GM21515 (cell line): ENCODE measurements at regions not wholly inside any gene's neighbourhood (a gene's known extent, or its start where the extent isn't known, plus 50 kb on each side); places are given as distances from the start of the nearest gene placed in this dataset.

ENCODE experiments used
- ATAC-seq: cut with Tn5 transposase; IDR thresholded peaks from one replicate; pipeline ENCODE4 v1.9.1; 2021; ENCODE audit not compliant: unreplicated experiment

- no peak for ATAC-seq
These were observed 542.5 kb downstream of the TLE4 start for GRCh38 chr9:80114241-80114640.

GRCh38 chr9:80107931-80108660, 536.3 kb downstream of the TLE4 start:
- no peak for ATAC-seq

- ATAC-seq: no peak
These were observed 525.7 kb downstream of the TLE4 start for GRCh38 chr9:80097476-80097875.

GRCh38 chr9:80094176-80094771, 522.5 kb downstream of the TLE4 start:
- peak; percentile 69 for ATAC-seq

GRCh38 chr9:80093695-80094094, 521.9 kb downstream of the TLE4 start:
- ATAC-seq: no peak

- no peak for ATAC-seq
These were observed 519.8 kb downstream of the TLE4 start for GRCh38 chr9:80091526-80091925.

GRCh38 chr9:80090317-80090716, 518.6 kb downstream of the TLE4 start:
- ATAC-seq: no peak

- no peak for ATAC-seq
These were observed 515.1 kb downstream of the TLE4 start for GRCh38 chr9:80086822-80087345.

- no peak for ATAC-seq
These were observed 514.6 kb downstream of the TLE4 start for GRCh38 chr9:80086386-80086785.

- no peak for ATAC-seq
These were observed 513.9 kb downstream of the TLE4 start for GRCh38 chr9:80085668-80086067.

GRCh38 chr9:80082213-80082612, 510.4 kb downstream of the TLE4 start:
- no peak for ATAC-seq

GRCh38 chr9:80078826-80079225, 507.1 kb downstream of the TLE4 start:
- no peak for ATAC-seq

GRCh38 chr9:80077059-80077458, 505.3 kb downstream of the TLE4 start:
- no peak for ATAC-seq

- ATAC-seq: no peak
These were observed 504.4 kb downstream of the TLE4 start for GRCh38 chr9:80076162-80076561.

- ATAC-seq: no peak
These were observed 502.7 kb downstream of the TLE4 start for GRCh38 chr9:80074439-80074838.

- no peak for ATAC-seq
These were observed 500.7 kb downstream of the TLE4 start for GRCh38 chr9:80072451-80072850.

GRCh38 chr9:80070071-80070742, 498.4 kb downstream of the TLE4 start:
- ATAC-seq: no peak

GRCh38 chr9:80066931-80067330, 495.2 kb downstream of the TLE4 start:
- no peak for ATAC-seq

- ATAC-seq: no peak
These were observed 490.8 kb downstream of the TLE4 start for GRCh38 chr9:80062567-80062966.

- ATAC-seq: no peak
These were observed 490.2 kb downstream of the TLE4 start for GRCh38 chr9:80061940-80062339.

GRCh38 chr9:80061096-80061495, 489.3 kb downstream of the TLE4 start:
- no peak for ATAC-seq

GRCh38 chr9:80059979-80060378, 488.2 kb downstream of the TLE4 start:
- ATAC-seq: no peak
